Esophagus squamous epithelium (tissue), 5 donors: ENCODE measurements at regions not wholly inside any gene's neighbourhood (a gene's known extent, or its start where the extent isn't known, plus 50 kb on each side); places are given as distances from the start of the nearest gene placed in this dataset.

Source experiments
- DNase-seq: peaks from one replicate; lab custom pipeline; 2025; lab: John Stamatoyannopoulos, UW
- H3K27ac ChIP-seq, 4 donors: fragments of 200-600 bp; sonication (generic); one replicate each; pipeline ENCODE4 v1.5.1; 2016 to 2019; ENCODE audit warnings: mild to moderate bottlenecking in 1 of 4
- H3K27me3 ChIP-seq, 4 donors: fragments of 200-600 bp; sonication (generic); 1 replicate in 3 of 4; 2 replicates in 1 of 4; pipeline versions ENCODE4 v1.5.1 to v1.6.0; 2017 to 2021; ENCODE audit warnings: antibody characterized with exemption in 1 of 4
- H3K36me3 ChIP-seq, 3 donors: fragments of 200-600 bp; sonication (generic); one replicate each; pipeline ENCODE4 v1.5.1; 2016 to 2019
- H3K4me1 ChIP-seq, 3 donors: fragments of 200-600 bp; sonication (generic); one replicate each; pipeline ENCODE4 v1.5.1; 2017 to 2019
- H3K4me3 ChIP-seq, 4 donors: fragments of 200-600 bp; sonication (generic); 1 replicate in 3 of 4; 2 replicates in 1 of 4; pipeline ENCODE4 v1.5.1; 2016 to 2019; ENCODE audit warnings: mild to moderate bottlenecking in 2 of 4, moderate library complexity in 1 of 4
- H3K9me3 ChIP-seq, 3 donors: fragments of 200-600 bp; sonication (generic); one replicate each; pipeline ENCODE4 v1.5.1; 2016 to 2019
- CTCF ChIP-seq, 6 experiments: fragments of 450-650 bp in 4 of 6; fragments of 200-600 bp in 2 of 6; sonication (generic) in 2 of 6; IDR thresholded peaks; one replicate each; pipeline ENCODE4 v1.5.1; 2016 to 2019; ENCODE audit warnings: antibody characterized with exemption in 6 of 6, mild to moderate bottlenecking in 4 of 6, moderate library complexity in 4 of 6
- POLR2A ChIP-seq, 4 donors: fragments of 450-650 bp; IDR thresholded peaks; one replicate each; pipeline ENCODE4 v1.6.1; 2017; ENCODE audit warnings: antibody characterized with exemption in 4 of 4, mild to moderate bottlenecking in 4 of 4, moderate library complexity in 3 of 4
- whole genome bisulfite sequencing, 2 donors: methylation state at CpG; one replicate each; pipeline ENCODE4 v1.1.5; 2018; 5-methylcytosine and 5-hydroxymethylcytosine counted together
- intact Hi-C: fragments of 100-400 bp; cut with DNase I; formaldehyde crosslinking; loops from one replicate; pipeline ENCODE4 v1.15.0; 2022
- donor health status: DM: yes; HTN: yes; CAD: no.

- peaks cover 0 to 7% (median 0%) of the 10 kb centered on the region in 3 donors for H3K4me1 ChIP-seq
- H3K27ac ChIP-seq, result no peak overlapping the region
- no peaks in the 10 kb centered on the region for H3K27me3 ChIP-seq
- WGBS, 2 donors, result 84 to 89% methylated on average over 3 of the region's 3 CpGs
- no peaks in the 10 kb centered on the region for H3K9me3 ChIP-seq
- intact Hi-C loops, result no loop called here
- no peaks in the 10 kb centered on the region for H3K36me3 ChIP-seq
- no peak overlapping the region for H3K4me3 ChIP-seq
- TF ChIP-seq CTCF (IDR thresholded peaks at IDR 0.05), result no peak
- TF ChIP-seq POLR2A (IDR thresholded peaks at IDR 0.05), result no peak
- no peak for DNase-seq
These were observed 619.3 kb upstream of the TECRL start for GRCh38 chr4:65028592-65028991.

- 29 to 30% methylated on average over 3 of the region's 3 CpGs for WGBS, 2 donors
- Histone ChIP-seq H3K27me3 (no peaks in the 10 kb centered on the region), H3K9me3 (no peaks in the 10 kb centered on the region), H3K36me3 (no peaks in the 10 kb centered on the region), H3K4me1 (peaks cover 0 to 7% (median 0%) of the 10 kb centered on the region in 3 donors), H3K4me3 (no peak overlapping the region), H3K27ac (no peak overlapping the region)
- TF ChIP-seq POLR2A (IDR thresholded peaks at IDR 0.05) (no peak), CTCF (IDR thresholded peaks at IDR 0.05) (no peak)
- intact Hi-C loops, result no loop called here
- DNase-seq, result no peak
These were observed 614.8 kb upstream of the TECRL start for GRCh38 chr4:65023883-65024670.

GRCh38 chr4:65023081-65023480 lies 613.8 kb upstream of the TECRL start:
- 47 to 62% methylated on average over 6 of the region's 6 CpGs for WGBS, 2 donors
- TF ChIP-seq CTCF (IDR thresholded peaks at IDR 0.05) (no peak), POLR2A (IDR thresholded peaks at IDR 0.05) (no peak)

GRCh38 chr4:65021737-65022136 lies 612.5 kb upstream of the TECRL start:
- no peak for DNase-seq
- Histone ChIP-seq H3K27me3 (no peaks in the 10 kb centered on the region), H3K4me1 (peaks cover 0 to 7% (median 0%) of the 10 kb centered on the region in 3 donors), H3K36me3 (no peaks in the 10 kb centered on the region), H3K4me3 (no peak overlapping the region), H3K27ac (no peak overlapping the region), H3K9me3 (no peaks in the 10 kb centered on the region)
- intact Hi-C loops, result no loop called here
- TF ChIP-seq CTCF (IDR thresholded peaks at IDR 0.05) (no peak), POLR2A (IDR thresholded peaks at IDR 0.05) (no peak)

More at GRCh38 chr4:65023081-65023480, 613.8 kb upstream of the TECRL start:
- Histone ChIP-seq H3K27ac (no peak overlapping the region), H3K36me3 (no peaks in the 10 kb centered on the region), H3K4me1 (peaks cover 0 to 7% (median 0%) of the 10 kb centered on the region in 3 donors), H3K9me3 (no peaks in the 10 kb centered on the region), H3K27me3 (no peaks in the 10 kb centered on the region), H3K4me3 (no peak overlapping the region)
- intact Hi-C loops, result no loop called here
- no peak for DNase-seq

GRCh38 chr4:65021149-65021548 lies 611.9 kb upstream of the TECRL start:
- TF ChIP-seq POLR2A (IDR thresholded peaks at IDR 0.05), result no peak
- no peak for TF ChIP-seq CTCF (IDR thresholded peaks at IDR 0.05)
- Histone ChIP-seq H3K36me3 (no peaks in the 10 kb centered on the region), H3K27me3 (no peaks in the 10 kb centered on the region), H3K27ac (no peak overlapping the region), H3K4me3 (no peak overlapping the region), H3K4me1 (peaks cover 0 to 7% (median 0%) of the 10 kb centered on the region in 3 donors), H3K9me3 (no peaks in the 10 kb centered on the region)
- no peak for DNase-seq
- 68 to 71% methylated on average over 2 of the region's 2 CpGs for WGBS, 2 donors
- intact Hi-C loops, result no loop called here
